Hepatocyte (in vitro differentiated cells): ENCODE measurements at regions not wholly inside any gene's neighbourhood (a gene's known extent, or its start where the extent isn't known, plus 50 kb on each side); places are given as distances from the start of the nearest gene placed in this dataset.

Experiments used
- EZH2 ChIP-seq: fragments of 200-600 bp; sonication (generic); IDR thresholded peaks from 2 replicates; pipeline ENCODE4 v1.6.1; 2016; ENCODE audit warnings: antibody characterized with exemption, mild to moderate bottlenecking, borderline replicate concordance
- TF ChIP-seq, protein P1 (sequence below): fragments of 200-600 bp; sonication (generic); IDR thresholded peaks from 2 replicates; pipeline ENCODE4 v1.5.1; 2016; ENCODE audit warnings: antibody characterized with exemption, mild to moderate bottlenecking; ENCODE audit not compliant: poor library complexity

DNA sequence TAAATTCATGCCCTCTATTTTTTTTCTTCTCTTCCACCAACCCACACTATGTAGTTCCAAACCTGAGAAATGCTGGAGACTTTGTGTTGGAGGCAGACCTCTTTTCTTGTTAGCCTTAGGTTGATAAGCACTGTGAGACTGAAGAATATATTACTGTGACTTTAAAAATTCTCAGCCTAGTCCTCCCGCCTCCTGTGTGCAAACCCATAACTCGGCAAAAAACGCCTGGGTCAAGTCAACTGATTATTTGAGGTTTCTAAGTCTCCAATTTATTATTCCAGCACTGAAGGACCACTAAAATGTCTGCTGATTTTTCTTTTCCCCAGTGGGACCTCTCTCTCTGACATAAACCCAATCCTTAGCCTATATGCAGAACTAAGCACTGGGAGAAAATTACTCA, 1946.0 kb upstream of the RAG2 start:
- TF ChIP-seq, protein P1, sequence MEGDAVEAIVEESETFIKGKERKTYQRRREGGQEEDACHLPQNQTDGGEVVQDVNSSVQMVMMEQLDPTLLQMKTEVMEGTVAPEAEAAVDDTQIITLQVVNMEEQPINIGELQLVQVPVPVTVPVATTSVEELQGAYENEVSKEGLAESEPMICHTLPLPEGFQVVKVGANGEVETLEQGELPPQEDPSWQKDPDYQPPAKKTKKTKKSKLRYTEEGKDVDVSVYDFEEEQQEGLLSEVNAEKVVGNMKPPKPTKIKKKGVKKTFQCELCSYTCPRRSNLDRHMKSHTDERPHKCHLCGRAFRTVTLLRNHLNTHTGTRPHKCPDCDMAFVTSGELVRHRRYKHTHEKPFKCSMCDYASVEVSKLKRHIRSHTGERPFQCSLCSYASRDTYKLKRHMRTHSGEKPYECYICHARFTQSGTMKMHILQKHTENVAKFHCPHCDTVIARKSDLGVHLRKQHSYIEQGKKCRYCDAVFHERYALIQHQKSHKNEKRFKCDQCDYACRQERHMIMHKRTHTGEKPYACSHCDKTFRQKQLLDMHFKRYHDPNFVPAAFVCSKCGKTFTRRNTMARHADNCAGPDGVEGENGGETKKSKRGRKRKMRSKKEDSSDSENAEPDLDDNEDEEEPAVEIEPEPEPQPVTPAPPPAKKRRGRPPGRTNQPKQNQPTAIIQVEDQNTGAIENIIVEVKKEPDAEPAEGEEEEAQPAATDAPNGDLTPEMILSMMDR = no peak
- no peak for TF ChIP-seq EZH2
